Bronchial epithelial cell (primary cell): ENCODE measurements at regions not wholly inside any gene's neighbourhood (a gene's known extent, or its start where the extent isn't known, plus 50 kb on each side); places are given as distances from the start of the nearest gene placed in this dataset.

Experiments used
- DNase-seq: peaks from one replicate; pipeline ENCODE4 v3.0.0-alpha.2; 2010; ENCODE audit warnings: low read depth
- FAIRE-seq: peaks from 2 replicates; lab custom pipeline; 2011; peaks lifted over from hg19 to GRCh38; lab: Jason Lieb, UNC
- H3K27me3 ChIP-seq: 2 replicates; pipeline ENCODE4 v1.5.1; 2011; ENCODE audit warnings: low read length; ENCODE audit not compliant: control insufficient read depth, insufficient read depth
- H3K36me3 ChIP-seq: 2 replicates; pipeline ENCODE4 v1.5.1; 2011; ENCODE audit warnings: low read length; ENCODE audit not compliant: control insufficient read depth, insufficient read depth
- H3K4me3 ChIP-seq: 2 replicates; pipeline ENCODE4 v1.5.1; 2011; ENCODE audit warnings: mild to moderate bottlenecking, low read depth, low read length, control low read depth
- TF ChIP-seq, protein P1 (sequence below): IDR thresholded peaks from 2 replicates; pipeline ENCODE4 v1.5.1; 2011; ENCODE audit warnings: mild to moderate bottlenecking, moderate library complexity, low read length, control low read depth, inconsistent platforms; ENCODE audit not compliant: insufficient read depth, severe bottlenecking

DNA sequence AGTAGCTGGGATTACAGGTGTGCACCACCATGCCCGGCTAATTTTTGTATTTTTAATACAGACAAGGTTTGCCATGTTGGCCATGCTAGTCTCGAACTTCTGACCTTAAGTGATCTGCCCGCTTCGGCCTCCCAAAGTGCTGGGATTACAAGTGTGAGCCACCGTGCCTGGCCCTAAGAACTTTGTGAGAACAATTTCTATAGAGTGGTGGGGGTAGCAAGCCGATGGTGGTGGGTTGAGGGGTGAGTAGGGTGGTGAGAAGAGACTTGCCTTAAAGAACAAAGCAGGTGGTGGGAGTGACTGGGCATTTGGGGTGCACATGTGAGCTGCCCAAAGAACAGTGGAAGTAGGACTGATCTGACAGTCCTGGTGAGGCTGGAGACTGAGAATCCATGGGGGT is 76.0 kb upstream of the ASB18 start:
- DNase-seq (no peak), FAIRE-seq (no peak)
- no peaks in the 10 kb centered on the region for H3K27me3 ChIP-seq
- TF ChIP-seq, protein P1, sequence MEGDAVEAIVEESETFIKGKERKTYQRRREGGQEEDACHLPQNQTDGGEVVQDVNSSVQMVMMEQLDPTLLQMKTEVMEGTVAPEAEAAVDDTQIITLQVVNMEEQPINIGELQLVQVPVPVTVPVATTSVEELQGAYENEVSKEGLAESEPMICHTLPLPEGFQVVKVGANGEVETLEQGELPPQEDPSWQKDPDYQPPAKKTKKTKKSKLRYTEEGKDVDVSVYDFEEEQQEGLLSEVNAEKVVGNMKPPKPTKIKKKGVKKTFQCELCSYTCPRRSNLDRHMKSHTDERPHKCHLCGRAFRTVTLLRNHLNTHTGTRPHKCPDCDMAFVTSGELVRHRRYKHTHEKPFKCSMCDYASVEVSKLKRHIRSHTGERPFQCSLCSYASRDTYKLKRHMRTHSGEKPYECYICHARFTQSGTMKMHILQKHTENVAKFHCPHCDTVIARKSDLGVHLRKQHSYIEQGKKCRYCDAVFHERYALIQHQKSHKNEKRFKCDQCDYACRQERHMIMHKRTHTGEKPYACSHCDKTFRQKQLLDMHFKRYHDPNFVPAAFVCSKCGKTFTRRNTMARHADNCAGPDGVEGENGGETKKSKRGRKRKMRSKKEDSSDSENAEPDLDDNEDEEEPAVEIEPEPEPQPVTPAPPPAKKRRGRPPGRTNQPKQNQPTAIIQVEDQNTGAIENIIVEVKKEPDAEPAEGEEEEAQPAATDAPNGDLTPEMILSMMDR: no peak
- H3K4me3 ChIP-seq: no peak overlapping the region
- H3K36me3 ChIP-seq: no peaks in the 10 kb centered on the region

DNA sequence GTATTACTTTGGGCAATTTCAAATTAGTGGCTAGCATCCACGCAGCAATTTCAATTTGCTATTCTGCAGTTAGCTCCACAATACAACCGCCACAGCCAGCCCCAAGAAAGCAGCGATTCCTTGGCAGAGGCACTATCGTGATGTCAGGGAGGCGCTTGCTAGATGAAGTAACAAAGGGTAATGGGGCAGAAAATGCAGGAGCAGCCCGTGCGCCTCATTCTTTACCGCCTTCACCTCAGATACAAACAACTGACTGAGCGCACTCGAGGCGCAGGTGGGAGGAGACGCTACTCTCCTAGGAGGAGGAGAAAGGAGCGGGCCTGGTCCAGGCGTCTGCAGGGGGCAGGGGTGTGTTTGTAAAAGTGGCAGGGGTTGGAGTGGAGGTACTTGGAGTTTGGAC is 76.9 kb upstream of the ASB18 start:
- no peaks in the 10 kb centered on the region for H3K36me3 ChIP-seq
- H3K4me3 ChIP-seq: no peak overlapping the region
- no peaks in the 10 kb centered on the region for H3K27me3 ChIP-seq
- DNase-seq (no peak), FAIRE-seq (no peak)
- TF ChIP-seq, protein P1: no peak

DNA sequence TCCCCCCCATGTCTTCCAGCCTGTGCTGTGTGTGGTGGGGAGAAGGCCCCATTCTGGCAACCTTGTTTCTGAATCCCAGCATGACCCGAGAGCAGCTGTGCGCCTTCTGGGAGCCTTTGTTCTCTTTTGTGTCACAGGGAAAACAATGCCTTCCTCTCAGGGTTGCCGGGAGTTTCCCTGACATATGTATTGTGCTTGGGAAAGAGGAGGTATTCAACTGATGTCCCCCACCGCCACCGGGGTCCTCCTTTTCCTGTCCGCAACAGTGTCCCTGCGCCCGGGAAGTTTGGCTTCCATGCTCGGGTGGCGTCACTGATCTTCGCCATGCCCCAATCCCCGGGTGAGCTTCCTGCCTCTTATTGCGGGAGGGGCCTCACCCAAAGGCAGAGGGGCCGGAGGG is 77.5 kb upstream of the ASB18 start:
- TF ChIP-seq, protein P1: no peak
- no peak for DNase-seq
- Histone ChIP-seq H3K4me3 (no peak overlapping the region), H3K36me3 (no peaks in the 10 kb centered on the region), H3K27me3 (no peaks in the 10 kb centered on the region)
- FAIRE-seq: no peak

DNA sequence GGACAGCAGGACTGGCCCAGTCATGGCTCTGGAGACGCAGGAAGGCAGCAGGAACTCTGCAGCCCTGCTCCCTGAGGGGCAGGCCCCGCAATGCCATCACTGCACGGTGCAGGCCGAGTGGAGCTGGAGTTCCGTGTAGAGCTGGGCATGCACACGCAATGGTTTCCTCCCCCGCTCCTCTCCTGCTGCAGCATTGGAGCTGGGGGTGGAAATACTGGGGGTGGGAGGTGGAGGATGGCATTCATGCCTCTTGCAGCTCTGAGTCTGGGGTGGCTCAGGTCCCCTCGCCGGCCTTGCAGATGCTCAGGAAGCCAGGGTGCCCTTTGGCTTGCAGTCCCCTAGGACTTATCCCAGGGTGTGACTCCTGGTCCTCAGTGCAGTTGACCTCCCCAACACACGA is 78.3 kb upstream of the ASB18 start:
- TF ChIP-seq, protein P1: no peak
- no peak for FAIRE-seq
- H3K36me3 ChIP-seq: no peaks in the 10 kb centered on the region
- H3K27me3 ChIP-seq: no peaks in the 10 kb centered on the region
- no peak for DNase-seq
- no peak overlapping the region for H3K4me3 ChIP-seq

DNA sequence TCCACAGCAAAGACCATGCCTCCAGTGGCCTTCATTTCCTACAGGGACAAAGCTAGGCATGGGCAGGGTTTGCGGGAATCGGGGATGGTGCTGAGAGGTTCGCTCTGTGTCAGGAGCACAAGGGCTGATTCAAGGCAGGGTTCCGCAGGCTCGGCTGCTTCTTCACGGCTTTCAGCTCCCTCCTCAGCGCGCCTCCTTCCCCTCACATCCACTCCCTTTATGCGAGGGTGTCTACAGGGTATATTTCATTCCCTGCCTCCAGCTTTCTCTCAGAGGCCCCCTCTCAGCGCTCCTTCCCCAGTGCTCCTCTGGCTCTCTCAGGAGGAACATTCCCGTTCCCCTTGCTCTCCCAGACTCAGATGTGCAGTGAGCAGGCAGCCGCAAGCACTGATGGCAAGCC is 78.7 kb upstream of the ASB18 start:
- Histone ChIP-seq H3K4me3 (no peak overlapping the region), H3K27me3 (no peaks in the 10 kb centered on the region), H3K36me3 (no peaks in the 10 kb centered on the region)
- peak; percentile 36 for FAIRE-seq
- DNase-seq: no peak
- TF ChIP-seq, protein P1: no peak

DNA sequence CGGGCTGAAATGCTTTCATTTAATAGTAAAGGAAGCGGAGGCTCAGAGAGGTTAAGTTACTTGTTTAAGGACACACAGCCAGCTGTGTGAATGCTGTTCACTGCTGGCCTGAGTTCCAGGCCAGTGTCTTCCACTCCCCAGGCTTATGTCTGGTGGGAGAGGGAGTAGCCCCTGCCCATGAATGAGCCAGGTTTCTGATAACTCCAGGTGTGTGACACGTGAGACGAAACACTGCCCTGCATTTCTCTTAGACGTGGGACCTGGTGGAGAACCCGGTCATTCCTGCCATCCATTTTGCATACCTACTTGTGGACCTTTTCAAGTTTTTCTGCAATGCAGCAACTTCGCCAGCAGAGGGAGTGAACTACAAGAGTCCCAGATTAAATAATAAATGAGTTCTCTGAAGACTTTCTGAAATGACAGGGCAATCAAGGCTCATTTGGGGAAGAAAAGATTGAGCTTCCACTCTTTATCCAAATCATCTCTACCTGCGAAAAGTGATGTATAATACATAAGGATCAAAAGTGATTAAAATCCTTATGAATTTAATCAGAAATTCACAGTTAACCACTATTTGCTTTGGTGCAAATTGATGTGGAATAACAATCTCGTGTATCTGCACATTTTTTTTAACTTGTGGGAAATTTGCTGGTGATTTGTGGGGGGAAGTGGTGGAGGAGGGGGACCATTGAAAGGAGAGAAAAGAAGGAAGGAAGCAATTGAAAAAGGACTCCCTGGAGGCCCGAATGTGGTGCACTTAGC is 79.4 kb upstream of the ASB18 start:
- TF ChIP-seq, protein P1: peak; percentile 65
- DNase-seq (peak; percentile 71), FAIRE-seq (no peak)
- H3K27me3 ChIP-seq: no peaks in the 10 kb centered on the region
- H3K4me3 ChIP-seq: no peak overlapping the region
- H3K36me3 ChIP-seq: no peaks in the 10 kb centered on the region
